HG03095 (cell line): ENCODE measurements at regions not wholly inside any gene's neighbourhood (a gene's known extent, or its start where the extent isn't known, plus 50 kb on each side); places are given as distances from the start of the nearest gene placed in this dataset.
"Not testable (repeated sequence)": the region's sequence is repeated elsewhere in the genome, so short reads cannot be mapped to it uniquely, and the experiment has no call there.

Experiments used
- ATAC-seq: cut with Tn5 transposase; IDR thresholded peaks from one replicate; pipeline ENCODE4 v1.9.1; 2021; ENCODE audit warnings: moderate library complexity; ENCODE audit not compliant: unreplicated experiment

DNA sequence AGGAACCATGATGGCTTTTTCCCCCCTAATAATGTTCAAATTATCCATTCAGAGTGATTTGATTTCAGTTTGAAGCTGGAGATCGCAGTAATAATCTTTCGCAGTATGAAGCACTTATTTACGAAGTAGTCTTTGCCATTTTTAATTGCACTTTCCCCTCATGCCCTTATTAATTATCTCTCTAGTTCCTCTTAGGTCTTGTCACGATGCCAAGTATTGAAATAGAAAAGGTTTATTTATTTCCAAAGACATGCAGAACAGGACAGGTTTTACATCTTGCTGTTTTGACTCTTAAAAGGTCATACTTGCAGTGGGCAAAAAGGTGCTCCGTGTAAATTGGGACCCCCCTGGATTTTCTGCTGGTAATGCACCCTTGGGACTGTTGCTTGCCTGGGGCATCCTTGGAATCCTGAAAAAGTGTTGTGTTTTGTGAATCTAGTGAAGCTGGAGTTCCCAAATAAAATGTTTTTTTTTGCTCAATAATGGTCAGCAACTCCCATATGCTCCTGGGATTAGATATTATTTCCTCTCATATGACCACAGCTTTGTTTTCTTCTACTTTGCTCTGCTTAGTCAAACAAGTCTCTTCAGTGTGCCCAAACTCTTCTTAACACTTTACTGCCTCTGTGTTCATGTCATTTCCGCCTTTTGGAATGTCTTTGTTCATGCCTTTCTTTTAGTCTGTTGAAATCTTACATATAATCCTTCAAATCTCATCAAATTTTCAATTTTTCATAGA lies 278.3 kb downstream of the TMEM38B start:
- ATAC-seq = no peak

DNA sequence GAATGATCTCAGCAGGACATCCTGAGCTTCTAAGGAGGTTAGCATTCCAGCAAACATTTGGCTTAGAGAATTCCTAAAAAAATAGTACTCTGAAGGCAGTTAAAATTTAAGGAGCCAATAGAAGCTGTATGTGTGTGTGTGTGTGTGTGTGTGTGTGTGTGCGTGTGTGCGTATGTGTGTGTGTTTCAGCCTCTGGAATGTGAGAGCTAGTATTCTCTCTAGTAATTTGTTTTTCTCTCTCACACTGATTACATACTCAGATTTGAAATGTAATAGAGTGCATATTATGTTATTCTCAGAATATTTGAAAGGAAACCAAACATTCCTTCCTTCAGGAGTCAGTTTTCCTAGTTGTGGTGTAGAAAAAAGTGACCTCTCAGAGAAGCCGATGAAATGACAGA lies 279.6 kb downstream of the TMEM38B start:
- ATAC-seq = no peak

DNA sequence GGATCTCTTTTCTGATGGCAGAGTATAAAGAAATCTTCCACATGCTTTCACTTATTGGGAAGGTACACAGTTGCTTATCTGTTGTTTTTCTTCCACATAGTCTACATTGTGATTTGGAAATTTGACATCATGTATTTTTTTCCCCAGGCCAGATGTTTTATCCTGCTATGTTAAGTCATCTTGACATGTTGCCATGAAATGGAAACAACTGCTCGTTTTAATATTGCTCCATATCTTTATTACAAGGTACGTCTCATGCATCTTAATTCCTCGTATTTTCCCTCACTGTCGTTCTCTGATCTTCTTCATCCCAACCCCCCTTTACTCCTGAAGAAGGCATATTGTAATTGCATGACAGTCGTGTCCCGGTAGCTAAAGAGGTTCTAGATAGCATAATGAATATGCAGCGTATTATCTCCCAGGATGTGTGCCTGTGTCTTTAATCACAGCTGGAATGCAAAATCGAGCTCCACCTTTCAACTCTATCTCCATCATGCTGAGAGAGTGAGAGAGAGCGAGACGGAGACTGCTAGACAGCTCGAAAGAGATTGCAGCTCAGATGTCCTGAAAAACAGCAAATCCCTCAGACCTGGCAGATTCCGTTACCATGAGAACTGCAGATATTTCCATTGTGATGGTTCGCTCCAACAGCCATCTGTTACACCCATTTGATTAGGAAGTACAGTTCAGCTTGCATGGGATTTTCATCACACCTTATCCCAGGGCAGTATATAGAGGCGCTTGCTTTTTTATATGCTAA lies 281.7 kb downstream of the TMEM38B start:
- no peak for ATAC-seq

DNA sequence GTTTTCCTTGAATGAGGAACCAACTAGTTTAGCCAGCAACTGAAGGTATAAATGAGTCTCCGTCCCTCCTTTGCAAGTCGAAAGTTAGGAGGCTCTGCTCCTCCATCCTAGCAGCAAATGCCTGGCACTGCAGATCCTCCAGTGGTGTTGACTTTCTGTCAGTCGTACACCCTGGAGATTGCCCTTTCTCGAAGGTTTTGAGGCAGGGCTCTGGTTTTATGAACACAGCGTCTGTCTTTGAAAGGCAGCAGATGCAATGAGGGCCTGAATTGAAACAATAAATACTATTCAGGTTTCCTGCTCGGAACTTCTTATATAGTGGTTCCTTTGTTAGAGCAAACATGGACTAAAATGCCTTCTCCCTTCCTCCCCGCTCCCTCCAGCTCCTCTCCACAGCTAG lies 284.0 kb downstream of the TMEM38B start:
- no peak for ATAC-seq

DNA sequence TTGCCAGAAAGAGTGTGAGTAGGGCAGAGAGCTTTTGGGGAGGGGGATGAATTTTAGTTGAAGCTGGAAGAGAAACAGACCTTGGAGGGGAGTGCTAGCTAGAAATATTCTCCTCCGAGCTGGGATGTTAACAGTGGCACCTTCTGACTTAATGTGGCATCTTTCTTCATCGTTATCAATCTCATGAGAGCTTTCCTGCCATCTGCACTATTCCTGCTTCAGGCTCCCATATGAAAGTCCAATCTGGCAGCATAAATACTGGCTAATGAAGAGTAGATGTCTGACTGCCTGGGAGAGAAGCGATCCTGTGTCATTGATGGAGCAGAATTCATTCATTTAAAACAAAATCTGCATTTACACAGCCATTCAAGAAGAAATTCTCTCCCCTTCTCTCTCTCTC lies 284.5 kb downstream of the TMEM38B start:
- no peak for ATAC-seq

DNA sequence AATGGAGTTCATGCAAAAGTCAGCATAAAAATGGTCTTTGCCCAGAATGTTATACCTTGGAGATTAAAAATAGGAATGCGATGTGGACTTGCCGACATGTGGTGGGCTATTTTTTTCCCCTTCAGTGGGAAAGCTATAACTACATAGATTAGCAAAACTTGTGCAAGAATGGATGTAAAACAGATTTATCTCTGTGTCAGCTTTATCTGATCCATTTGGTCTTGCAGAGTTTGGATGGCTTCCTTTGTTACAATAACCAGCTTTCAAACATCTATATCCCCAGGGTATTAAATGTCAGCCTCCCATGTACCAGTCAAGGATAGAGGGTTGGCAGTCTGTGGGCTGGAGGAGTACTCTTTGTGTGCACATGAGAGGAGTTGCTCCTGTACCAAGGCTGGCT lies 284.9 kb downstream of the TMEM38B start:
- no peak for ATAC-seq

DNA sequence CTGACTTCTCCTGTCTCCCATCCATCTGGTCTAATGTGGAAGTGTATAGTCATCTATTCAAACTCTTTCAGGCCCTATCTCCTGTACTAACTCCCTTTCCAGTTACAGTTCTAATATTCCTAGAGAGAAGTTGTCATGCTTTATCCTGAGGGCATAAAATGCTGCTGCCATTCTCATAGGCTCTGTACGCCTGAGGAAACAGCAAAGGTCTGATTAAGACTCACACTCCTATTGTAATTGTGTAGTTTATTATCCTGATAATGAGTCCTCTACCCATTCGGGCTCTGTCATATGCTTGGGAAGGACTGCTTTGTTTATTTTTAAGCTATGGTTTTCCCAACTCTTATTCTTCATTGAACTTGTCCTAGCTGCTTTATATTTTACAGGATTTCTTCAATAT lies 290.4 kb downstream of the TMEM38B start:
- ATAC-seq = no peak

DNA sequence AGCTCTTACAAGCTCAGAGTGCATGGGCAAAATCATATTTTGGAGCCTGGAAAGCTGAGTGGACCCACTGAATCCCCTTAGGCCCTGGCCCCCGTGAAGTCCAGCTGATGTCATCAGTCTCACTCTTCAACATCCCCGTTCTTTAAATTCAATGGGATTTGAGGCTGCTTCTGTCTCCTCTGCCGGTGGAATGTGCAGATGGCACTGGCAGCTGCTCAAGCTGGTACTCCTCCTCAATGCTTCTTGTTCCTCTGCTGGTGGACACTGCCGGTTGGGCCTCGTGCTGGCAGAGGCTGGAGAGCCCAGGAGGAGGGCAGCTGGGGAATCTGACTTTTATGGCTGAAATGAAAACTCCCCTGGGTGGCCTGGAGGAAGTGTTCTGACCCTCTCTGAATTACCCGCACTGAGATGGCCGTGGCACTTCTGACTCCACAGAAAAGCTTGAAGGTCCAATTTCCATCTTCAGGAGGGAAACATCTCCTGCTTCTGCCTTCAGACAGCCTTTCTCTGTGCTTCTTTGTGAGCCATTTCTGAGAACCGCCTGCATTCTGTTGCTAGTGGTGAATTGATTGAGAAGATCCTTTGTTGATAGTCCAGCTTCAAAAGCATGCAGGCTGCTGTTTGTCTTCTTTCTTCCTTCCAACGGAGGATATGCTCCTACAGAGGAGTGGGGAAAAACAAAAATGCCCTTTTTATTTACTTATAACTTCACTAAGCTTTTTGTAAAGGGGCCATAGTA lies 298.9 kb downstream of the TMEM38B start:
- no peak for ATAC-seq

DNA sequence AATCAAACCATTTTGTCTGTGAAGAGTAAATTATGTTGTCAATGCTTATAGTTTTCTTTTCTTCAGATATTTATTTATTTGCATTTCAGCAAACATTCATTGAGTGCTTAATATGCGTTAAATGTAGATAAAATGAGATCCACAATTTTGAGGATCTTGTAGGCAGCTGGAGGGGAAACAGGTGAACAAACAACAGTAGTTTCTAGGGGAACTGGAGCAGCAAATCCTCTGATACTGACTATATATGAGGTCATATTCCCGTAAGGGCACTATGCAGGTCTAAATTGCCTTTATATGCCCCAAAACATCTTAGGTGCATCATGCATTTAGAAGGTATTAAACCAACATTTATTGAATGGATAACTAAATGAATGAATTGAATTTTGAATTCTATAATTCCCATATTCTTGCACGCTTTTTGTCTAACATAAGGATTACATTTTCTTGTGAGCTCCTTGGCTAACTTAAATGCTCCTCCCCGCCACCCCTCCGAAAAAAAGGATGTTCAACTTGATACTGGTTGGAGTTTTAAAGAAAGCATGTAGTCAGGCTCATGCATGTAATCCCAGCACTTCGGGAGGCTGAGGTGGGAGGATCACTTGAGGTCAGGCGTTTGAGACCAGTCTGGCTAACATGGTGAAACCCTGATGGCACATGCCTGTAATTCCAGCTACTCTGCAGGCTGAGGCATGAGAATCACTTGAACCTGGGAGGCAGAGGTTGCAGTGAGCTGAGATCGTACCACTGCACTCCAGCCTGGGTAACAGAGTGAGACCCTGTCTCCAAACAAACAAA lies 299.8 kb downstream of the TMEM38B start:
- ATAC-seq = no peak

DNA sequence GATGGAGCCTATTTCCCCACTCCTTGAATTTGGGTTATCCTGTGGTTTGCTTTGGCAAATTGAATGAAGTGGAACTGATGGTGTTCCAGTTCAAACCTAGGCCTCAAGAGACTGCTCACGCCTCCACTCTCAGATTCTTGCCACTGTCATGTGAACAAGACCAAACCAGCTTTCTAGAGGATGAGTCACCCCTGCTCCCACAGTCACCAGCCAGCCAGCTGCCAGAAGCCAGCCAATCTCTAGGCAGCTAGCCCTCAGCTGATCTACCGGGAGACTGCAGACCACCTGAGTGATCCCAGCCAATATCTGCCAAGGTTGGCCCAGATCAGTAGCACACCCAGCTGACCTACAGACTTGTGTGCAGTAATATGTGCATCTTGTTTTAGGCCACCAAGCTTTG lies 300.6 kb downstream of the TMEM38B start:
- no peak for ATAC-seq

DNA sequence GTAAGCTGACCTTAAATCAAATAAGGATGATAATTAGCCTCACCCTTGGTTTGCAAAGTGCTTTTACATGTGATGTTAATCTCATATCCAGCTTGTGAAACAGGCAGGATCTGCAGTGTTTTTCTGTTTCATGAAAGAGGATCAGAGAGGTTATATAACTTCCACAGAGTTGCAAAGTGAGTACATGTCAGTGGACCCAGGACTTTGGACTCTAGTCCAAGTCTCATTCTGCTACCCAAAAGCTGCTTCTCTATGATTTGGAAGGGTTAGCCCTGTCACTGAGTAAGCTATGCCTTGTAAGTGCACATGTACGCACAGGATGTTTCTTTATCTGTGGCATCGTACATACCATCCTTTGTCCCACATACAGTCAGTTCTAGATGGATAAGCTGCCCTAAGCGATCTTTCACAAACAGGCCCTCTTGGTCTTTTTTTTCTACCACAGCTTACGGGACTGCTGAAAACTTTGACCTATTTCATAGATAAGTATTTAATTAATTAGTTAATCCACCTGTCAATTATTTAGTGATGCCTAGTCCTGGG lies 322.9 kb downstream of the TMEM38B start:
- no peak for ATAC-seq

DNA sequence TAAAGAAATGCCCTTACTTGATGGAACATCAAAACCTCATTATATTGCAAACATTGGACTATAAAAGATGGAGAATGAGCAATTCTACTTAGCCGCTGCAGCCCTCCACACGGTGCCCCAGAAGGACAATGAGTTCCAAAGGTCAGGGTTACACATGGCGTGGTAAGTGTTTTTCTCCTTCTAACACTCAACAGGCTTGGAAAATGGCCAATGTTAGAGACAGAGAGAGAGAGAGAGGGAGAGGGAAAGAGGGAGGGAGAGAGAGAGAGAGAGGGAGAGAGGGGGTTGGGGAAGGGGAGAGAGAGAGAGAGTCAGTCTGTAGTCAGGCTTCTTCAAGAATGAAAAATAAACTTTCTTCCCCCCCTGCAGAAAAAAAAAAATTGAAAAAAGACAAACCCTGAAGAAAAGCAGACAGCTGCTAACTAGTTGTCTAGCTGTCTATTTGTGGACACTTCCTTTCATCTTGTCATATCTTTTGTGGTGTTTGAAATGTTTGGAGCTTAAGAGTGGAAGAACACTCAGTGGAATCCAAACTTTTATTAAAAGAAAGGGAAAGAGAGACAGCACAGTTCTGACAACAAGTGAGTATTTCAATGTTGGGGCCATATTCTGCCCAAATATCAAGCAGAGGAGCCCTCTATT lies 324.8 kb downstream of the TMEM38B start:
- no peak for ATAC-seq

DNA sequence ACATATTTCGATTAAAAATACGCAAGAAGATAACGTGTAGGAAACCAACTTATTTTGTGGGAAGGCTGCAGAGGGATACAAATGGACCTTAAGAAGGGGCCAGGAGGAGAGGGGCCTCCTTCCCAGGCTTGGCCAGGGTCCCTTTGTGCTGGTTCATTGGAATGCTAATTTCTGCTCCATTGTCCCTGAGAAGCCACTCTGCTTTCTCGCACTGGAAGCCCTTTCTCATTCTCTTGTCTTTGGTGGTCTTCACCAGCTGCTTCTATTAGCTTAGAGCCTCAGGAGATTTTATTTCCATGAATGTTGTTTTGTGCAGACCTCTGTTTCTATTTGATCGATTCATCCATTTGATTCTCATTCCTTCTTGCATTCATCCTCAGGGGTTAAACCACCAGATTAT lies 325.4 kb downstream of the TMEM38B start:
- no peak for ATAC-seq

DNA sequence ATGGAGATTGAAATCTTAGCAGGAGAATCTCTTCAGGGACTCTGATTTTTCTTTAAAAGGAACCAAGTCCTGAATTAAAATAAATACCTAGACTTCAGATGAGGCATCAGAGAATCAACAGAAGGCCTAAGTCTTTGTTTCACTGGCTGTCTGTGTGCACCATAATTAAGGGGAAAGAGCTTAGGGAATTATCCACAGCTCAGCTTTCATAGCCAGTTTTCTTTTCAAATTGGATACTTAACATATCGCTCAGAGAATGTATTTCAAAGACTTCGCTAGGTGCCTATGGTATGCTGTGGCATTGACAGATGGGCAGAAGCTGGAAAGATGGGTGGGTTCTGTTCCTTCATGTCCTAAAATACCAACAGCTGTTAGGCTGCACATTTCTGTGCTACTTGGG lies 325.8 kb downstream of the TMEM38B start:
- no peak for ATAC-seq

DNA sequence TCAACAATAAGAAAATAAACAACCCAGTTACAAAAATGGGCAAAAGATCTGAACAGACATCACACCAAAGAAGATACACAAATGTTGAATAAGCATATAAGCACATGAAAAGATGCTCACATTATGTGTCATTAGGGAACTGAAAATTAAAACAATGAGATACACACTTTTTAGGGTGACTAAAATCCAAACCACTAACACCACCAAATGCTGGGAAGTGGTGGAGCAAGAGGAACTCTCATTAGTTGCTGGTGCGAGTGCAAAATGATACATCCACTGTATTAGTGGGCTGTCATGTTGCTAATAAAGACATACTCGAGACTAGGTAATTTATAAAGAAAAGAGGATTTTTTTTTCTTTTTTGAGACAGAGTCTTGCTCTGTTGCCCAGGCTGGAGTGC lies 329.1 kb downstream of the TMEM38B start:
- no peak for ATAC-seq

DNA sequence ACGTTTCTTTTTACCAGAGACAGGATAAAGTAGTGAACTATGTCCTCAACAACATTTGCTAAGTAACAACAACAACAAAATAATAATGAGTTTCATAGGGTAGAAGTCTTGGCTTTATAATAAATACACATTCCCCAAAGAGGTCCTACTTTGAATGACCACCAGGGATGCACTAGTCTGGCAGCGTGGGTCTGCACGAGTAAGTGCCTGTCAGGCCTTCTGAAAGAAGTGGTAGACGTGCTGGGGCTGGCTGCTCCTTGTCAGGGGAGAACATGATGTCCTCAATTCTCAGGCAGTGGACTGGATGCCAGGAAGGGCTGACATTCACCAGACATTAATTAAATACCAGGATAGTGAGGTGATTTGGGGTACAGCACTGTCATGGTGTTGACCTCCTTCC lies 331.1 kb downstream of the TMEM38B start:
- ATAC-seq = no peak

DNA sequence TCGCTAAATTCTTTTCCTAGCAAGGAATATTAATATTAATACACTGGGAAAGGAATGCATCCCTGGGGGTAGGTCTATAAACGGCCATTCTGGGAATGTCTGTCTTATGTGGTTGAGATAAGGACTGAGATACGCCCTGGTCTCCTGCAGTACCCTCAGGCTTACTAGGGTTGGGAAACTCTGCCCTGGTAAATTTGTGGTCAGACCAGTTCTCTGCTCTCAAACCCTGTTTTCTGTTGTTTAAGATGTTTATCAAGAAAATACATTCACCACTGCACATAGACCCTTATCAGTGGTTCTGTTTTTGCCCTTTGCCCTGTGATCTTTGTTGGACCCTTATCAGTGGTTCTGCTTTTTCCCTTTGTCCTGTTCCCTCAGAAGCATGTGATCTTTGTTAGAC lies 335.8 kb downstream of the TMEM38B start:
- ATAC-seq = not testable (repeated sequence)

DNA sequence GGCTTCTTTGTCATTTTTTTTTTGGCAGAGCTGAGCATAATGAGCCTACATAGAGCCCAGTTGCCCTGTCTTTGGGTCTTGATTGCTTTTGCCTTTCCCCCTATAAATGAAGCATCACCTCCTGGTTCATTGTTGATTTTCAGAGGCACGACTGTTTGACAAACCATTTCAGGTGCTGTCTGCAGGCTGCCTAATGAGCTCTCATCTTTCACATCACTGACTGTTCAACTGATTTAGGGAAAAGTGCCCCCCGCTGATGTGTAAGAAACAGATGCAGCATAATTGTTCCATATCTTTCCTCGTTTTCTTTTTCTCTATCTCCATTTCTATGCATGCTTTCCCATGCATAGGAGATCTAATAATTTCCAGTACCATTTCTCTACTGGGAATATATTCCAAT lies 338.6 kb downstream of the TMEM38B start:
- ATAC-seq = no peak

DNA sequence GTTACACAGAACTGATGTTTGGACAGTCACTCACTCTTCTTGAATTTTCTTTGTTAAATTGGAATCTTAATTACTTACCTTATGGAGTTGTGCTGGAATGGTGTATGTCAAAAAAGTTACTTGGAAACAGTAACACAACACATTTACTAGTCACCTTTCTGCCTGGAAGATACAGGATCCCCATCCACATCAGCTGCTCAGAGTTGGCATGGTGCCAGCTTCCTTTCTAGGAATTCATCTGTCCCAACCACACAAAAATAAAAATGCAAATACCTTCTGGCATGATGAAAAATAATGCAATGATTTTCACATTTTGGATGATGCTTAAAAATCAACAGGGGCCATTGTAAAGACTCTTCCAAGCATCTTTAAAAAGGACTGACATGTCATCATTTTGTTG lies 341.5 kb downstream of the TMEM38B start:
- ATAC-seq = no peak

DNA sequence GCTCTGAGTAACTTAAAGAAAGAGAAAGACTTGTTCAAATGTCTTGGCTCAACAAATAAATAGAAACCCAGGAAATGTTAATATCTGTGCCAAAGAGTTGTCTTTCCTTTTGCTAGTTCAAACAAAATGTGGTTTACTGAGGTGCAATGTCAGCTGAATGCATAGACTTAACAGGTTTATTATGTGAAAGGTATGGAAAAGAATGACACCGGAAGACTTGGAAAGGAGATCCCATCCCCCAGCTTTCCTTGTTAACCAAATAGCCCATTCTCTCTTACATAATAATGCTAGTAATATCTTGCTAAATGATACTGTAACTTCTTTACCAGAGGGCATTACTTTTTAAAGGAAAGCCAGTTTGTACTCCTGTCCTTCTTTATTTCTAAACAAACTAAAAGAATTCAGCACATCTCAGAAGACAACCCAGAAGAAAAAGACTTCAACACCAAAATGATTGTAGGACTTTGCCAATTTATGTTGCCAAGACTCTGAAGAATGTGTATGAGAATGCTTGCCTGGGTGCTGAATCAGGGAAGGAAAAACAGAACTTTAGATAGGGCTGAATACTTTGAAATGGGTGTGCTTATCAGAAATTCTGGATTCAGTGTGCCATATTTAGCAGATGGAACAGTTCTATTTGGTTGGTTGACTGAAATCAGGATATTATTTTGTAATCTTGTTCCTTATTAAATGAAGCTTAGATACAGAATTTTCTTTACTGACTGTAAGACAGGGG lies 344.1 kb downstream of the TMEM38B start:
- ATAC-seq = no peak
